Mucosa of gallbladder (tissue), 1 donor: ENCODE measurements at regions not wholly inside any gene's neighbourhood (a gene's known extent, or its start where the extent isn't known, plus 50 kb on each side); places are given as distances from the start of the nearest gene placed in this dataset.

Source experiments
- DNase-seq: peaks from one replicate; pipeline ENCODE4 v3.0.0-alpha.2; 2020; ENCODE audit warnings: low spot score
- donor health status: DM: no; HTN: no; CAD: no.

GRCh38 chr2:223107825-223108224 lies 55.8 kb downstream of the KCNE4 start:
- DNase-seq, result no peak

- DNase-seq, result no peak
Measured at GRCh38 chr2:223108351-223109050, 56.5 kb downstream of the KCNE4 start.

- no peak for DNase-seq
Measured at GRCh38 chr2:223109341-223109740, 57.4 kb downstream of the KCNE4 start.

- DNase-seq, result no peak
Measured at GRCh38 chr2:223113161-223113560, 61.2 kb downstream of the KCNE4 start.

- DNase-seq, result no peak
Measured at GRCh38 chr2:223114170-223114569, 62.2 kb downstream of the KCNE4 start.

GRCh38 chr2:223114917-223115316 lies 62.9 kb downstream of the KCNE4 start:
- DNase-seq, result no peak

GRCh38 chr2:223117533-223117932 lies 65.5 kb downstream of the KCNE4 start:
- no peak for DNase-seq

- no peak for DNase-seq
Measured at GRCh38 chr2:223121283-223121682, 69.3 kb downstream of the KCNE4 start.

- no peak for DNase-seq
Measured at GRCh38 chr2:223122781-223123180, 70.8 kb downstream of the KCNE4 start.

GRCh38 chr2:223123855-223124610 lies 72.0 kb downstream of the KCNE4 start:
- no peak for DNase-seq

- no peak for DNase-seq
Measured at GRCh38 chr2:223141606-223142005, 89.6 kb downstream of the KCNE4 start.

- no peak for DNase-seq
Measured at GRCh38 chr2:223142118-223142517, 90.1 kb downstream of the KCNE4 start.

- DNase-seq, result no peak
Measured at GRCh38 chr2:223147431-223147830, 95.4 kb downstream of the KCNE4 start.

GRCh38 chr2:223148516-223148915 lies 96.5 kb downstream of the KCNE4 start:
- no peak for DNase-seq

GRCh38 chr2:223155956-223156355 lies 104.0 kb downstream of the KCNE4 start:
- no peak for DNase-seq

GRCh38 chr2:223161873-223162458 lies 110.0 kb downstream of the KCNE4 start:
- no peak for DNase-seq

- no peak for DNase-seq
Measured at GRCh38 chr2:223165423-223166214, 113.6 kb downstream of the KCNE4 start.

- DNase-seq, result no peak
Measured at GRCh38 chr2:223166215-223166493, 114.2 kb downstream of the KCNE4 start.

- DNase-seq, result no peak
Measured at GRCh38 chr2:223166983-223167650, 115.1 kb downstream of the KCNE4 start.

- DNase-seq, result no peak
Measured at GRCh38 chr2:223169830-223170605, 118.0 kb downstream of the KCNE4 start.

GRCh38 chr2:223176970-223177369 lies 125.0 kb downstream of the KCNE4 start:
- DNase-seq, result no peak
